Loucy (cell line): ENCODE measurements at regions not wholly inside any gene's neighbourhood (a gene's known extent, or its start where the extent isn't known, plus 50 kb on each side); places are given as distances from the start of the nearest gene placed in this dataset.

Source experiments
- H2AFZ ChIP-seq: fragments of 200-600 bp; sonication (generic); 2 replicates; pipeline ENCODE4 v1.6.0; 2016; ENCODE audit warnings: antibody characterized with exemption, mild to moderate bottlenecking, low read length, moderate library complexity
- H3F3A ChIP-seq: fragments of 200-600 bp; 2 replicates; pipeline ENCODE4 v1.6.0; 2016; ENCODE audit warnings: antibody characterized with exemption, low read depth, mild to moderate bottlenecking
- H3K27me3 ChIP-seq: fragments of 200-600 bp; sonication (generic); 2 replicates; pipeline ENCODE4 v1.6.1; 2014; ENCODE audit warnings: low read length, mild to moderate bottlenecking; ENCODE audit not compliant: insufficient read depth, poor library complexity, severe bottlenecking
- H3K36me3 ChIP-seq: fragments of 200-600 bp; sonication (generic); 2 replicates; pipeline ENCODE4 v1.6.1; 2016; ENCODE audit warnings: low read length; ENCODE audit not compliant: insufficient read depth
- H3K4me1 ChIP-seq: fragments of 200-600 bp; sonication (generic); 2 replicates; pipeline ENCODE4 v1.5.1; 2014; ENCODE audit warnings: low read length, mild to moderate bottlenecking; ENCODE audit not compliant: insufficient read depth, poor library complexity, severe bottlenecking
- H3K4me2 ChIP-seq: fragments of 200-600 bp; sonication (generic); 2 replicates; pipeline ENCODE4 v1.6.0; 2014; ENCODE audit warnings: antibody characterized with exemption, low read length, low read depth, mild to moderate bottlenecking; ENCODE audit not compliant: poor library complexity, severe bottlenecking
- H3K4me3 ChIP-seq: fragments of 200-600 bp; sonication (generic); 2 replicates; pipeline ENCODE4 v1.5.1; 2014; ENCODE audit warnings: low read length, mild to moderate bottlenecking, mixed read lengths; ENCODE audit not compliant: poor library complexity, severe bottlenecking
- H3K79me2 ChIP-seq: fragments of 200-600 bp; sonication (generic); 2 replicates; pipeline ENCODE4 v1.6.1; 2014; ENCODE audit warnings: low read length; ENCODE audit not compliant: insufficient read depth
- H3K9ac ChIP-seq: fragments of 200-600 bp; sonication (generic); 2 replicates; pipeline ENCODE4 v1.6.0; 2014; ENCODE audit warnings: mild to moderate bottlenecking, low read depth, low read length, moderate library complexity; ENCODE audit not compliant: poor library complexity, severe bottlenecking
- H3K9me2 ChIP-seq: fragments of 200-600 bp; sonication (generic); replicated peaks from 2 replicates; pipeline ENCODE4 v1.6.1; 2016; ENCODE audit warnings: low read depth, low read length, mixed read lengths
- H3K9me3 ChIP-seq: fragments of 200-600 bp; sonication (generic); 2 replicates; pipeline ENCODE4 v1.6.1; 2014; ENCODE audit warnings: mild to moderate bottlenecking, antibody characterized with exemption, low read length, low read depth; ENCODE audit not compliant: insufficient read depth
- H4K20me1 ChIP-seq: fragments of 200-600 bp; sonication (generic); 2 replicates; pipeline ENCODE4 v1.6.0; 2014; ENCODE audit warnings: antibody characterized with exemption, low read length, mild to moderate bottlenecking; ENCODE audit not compliant: insufficient read depth, poor library complexity, severe bottlenecking
- CTCF ChIP-seq: fragments of 200-600 bp; sonication (generic); conservative IDR thresholded peaks from 2 replicates; pipeline ENCODE4 v1.5.1; 2014; ENCODE audit warnings: mild to moderate bottlenecking, antibody characterized with exemption, low read length
- EZH2phosphoT487 ChIP-seq: fragments of 200-600 bp; IDR thresholded peaks from 2 replicates; pipeline ENCODE4 v1.6.1; 2018; ENCODE audit warnings: antibody characterized with exemption, mild to moderate bottlenecking, moderate library complexity, borderline replicate concordance

GRCh38 chr3:105154692-105155091 lies 212.0 kb upstream of the ALCAM start:
- TF ChIP-seq EZH2phosphoT487 (no peak), CTCF (no peak)
- Histone ChIP-seq H3K4me2 (no peak overlapping the region), H3K4me3 (no peak overlapping the region), H2AFZ (no peak overlapping the region), H3K36me3 (no peaks in the 10 kb centered on the region), H4K20me1 (no peaks in the 10 kb centered on the region), H3K9me3 (no peaks in the 10 kb centered on the region; the same call in 1 of the 2 replicates), H3K4me1 (no peaks in the 10 kb centered on the region), H3K9ac (no peak overlapping the region), H3K79me2 (no peaks in the 10 kb centered on the region), H3F3A (no peaks in the 10 kb centered on the region), H3K9me2 (no peaks in the 10 kb centered on the region), H3K27me3 (no peaks in the 10 kb centered on the region)

- Histone ChIP-seq H3K36me3 (no peaks in the 10 kb centered on the region), H3K4me3 (no peak overlapping the region), H3K4me1 (no peaks in the 10 kb centered on the region), H3K9me3 (no peaks in the 10 kb centered on the region; the same call in 1 of the 2 replicates), H4K20me1 (no peaks in the 10 kb centered on the region), H3K79me2 (no peaks in the 10 kb centered on the region), H3F3A (no peaks in the 10 kb centered on the region), H3K9me2 (no peaks in the 10 kb centered on the region), H3K27me3 (no peaks in the 10 kb centered on the region), H3K9ac (no peak overlapping the region), H2AFZ (no peak overlapping the region), H3K4me2 (no peak overlapping the region)
- no peak for TF ChIP-seq EZH2phosphoT487
- no peak for TF ChIP-seq CTCF
Observed at GRCh38 chr3:105157067-105157765, 209.5 kb upstream of the ALCAM start.

DNA sequence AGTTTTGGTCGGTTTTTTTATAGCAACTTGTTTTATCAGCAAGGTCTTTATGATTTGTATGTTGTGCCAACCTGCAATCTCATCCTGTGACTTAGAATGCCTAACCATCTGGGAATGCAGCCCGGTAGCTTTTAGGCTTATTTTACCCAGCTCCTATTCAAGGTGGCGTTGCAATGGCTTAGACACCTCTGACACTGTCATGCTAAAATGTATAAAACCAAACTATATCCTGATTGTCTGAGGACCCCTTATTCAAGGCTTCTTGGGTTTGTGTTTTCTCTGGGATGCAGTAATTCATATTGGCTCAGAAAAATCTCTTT lies 209.0 kb upstream of the ALCAM start:
- Histone ChIP-seq H3K36me3 (no peaks in the 10 kb centered on the region), H3K4me3 (no peak overlapping the region), H3K9me3 (no peaks in the 10 kb centered on the region; the same call in 1 of the 2 replicates), H3K27me3 (no peaks in the 10 kb centered on the region), H2AFZ (no peak overlapping the region), H3K4me1 (no peaks in the 10 kb centered on the region), H3K9ac (no peak overlapping the region), H4K20me1 (no peaks in the 10 kb centered on the region), H3F3A (no peaks in the 10 kb centered on the region), H3K9me2 (no peaks in the 10 kb centered on the region), H3K4me2 (no peak overlapping the region), H3K79me2 (no peaks in the 10 kb centered on the region)
- TF ChIP-seq CTCF = no peak
- TF ChIP-seq EZH2phosphoT487 = no peak
